ENCODE measurements at regions not wholly inside any gene's neighbourhood (a gene's known extent, or its start where the extent isn't known, plus 50 kb on each side); places are given as distances from the start of the nearest gene placed in this dataset.

DNA sequence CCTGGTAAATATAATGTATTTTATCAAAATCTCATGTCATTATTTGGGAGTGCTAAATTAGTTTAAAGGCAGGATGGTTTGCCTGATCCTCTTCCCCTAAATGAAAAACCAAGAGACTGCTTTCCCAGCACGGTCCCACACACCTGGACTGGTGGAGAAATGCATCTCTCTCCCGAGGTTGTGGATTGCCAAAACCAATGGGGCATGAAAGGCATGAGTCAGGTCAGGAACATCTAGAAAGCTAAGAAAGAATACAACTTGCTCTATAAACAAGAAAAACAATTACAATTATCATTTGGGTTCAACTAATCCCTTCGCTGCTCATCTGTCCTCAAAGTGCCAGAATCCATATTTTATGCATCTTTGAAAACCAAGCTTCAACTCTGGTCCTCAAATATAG, 308.3 kb upstream of the IRAK1BP1 start:
- TF ChIP-seq EP300 (IDR thresholded peaks at IDR 0.05; ENCODE audit: borderline replicate concordance) (no peak), TCF12 (IDR thresholded peaks at IDR 0.05; ENCODE audit: low read depth) (no peak)

All from Ishikawa (cell line).